HCT116 (cell line): ENCODE measurements at regions not wholly inside any gene's neighbourhood (a gene's known extent, or its start where the extent isn't known, plus 50 kb on each side); places are given as distances from the start of the nearest gene placed in this dataset.

Experiments
- ATAC-seq: fragments of 200-7000 bp; cut with Tn5 transposase; 2 replicates; pipeline ENCODE4 v1.9.1; 2020; ENCODE audit warnings: mild to moderate bottlenecking, moderate library complexity
- BruUV-seq: library from RNA; stranded (reverse); fragments of 400-500 nt; replicated peaks from 2 replicates; lab custom pipeline; 2021; lab: Mats Ljungman, UMichigan
- CTCF ChIA-PET: fragments of 300-600 bp; sonication (Branson Sonifier 250); formaldehyde crosslinking; loops from one replicate; lab custom pipeline; 2021; ENCODE audit warnings: antibody characterized with exemption; lab: Charles Lee
- POLR2A ChIA-PET: fragments of 300-600, 350-600 bp; sonication (Branson Sonifier 250); formaldehyde crosslinking; loops from one replicate; lab custom pipeline; 2021; ENCODE audit warnings: antibody characterized with exemption; lab: Charles Lee
- RAD21 ChIA-PET, 2 experiments: fragments of 300-600 bp; sonication (Branson Sonifier 250); formaldehyde crosslinking; loops; one replicate each; lab custom pipeline; 2023; ENCODE audit warnings: low total read pairs in 2 of 2; ENCODE audit not compliant: uncharacterized antibody in 2 of 2, unreplicated experiment in 2 of 2, low non-redundant PET in 1 of 2; lab: Charles Lee
- DNase-seq: peaks from one replicate; pipeline ENCODE4 v3.0.0-alpha.2; 2010; ENCODE audit warnings: low read depth, low spot score
- H2AFZ ChIP-seq: fragments of 200-600 bp; shearing (Covaris generic), sonication (generic); 2 replicates; pipeline ENCODE4 v1.6.1; 2017; ENCODE audit warnings: low read depth, mixed run types, mixed read lengths, antibody characterized with exemption, low read length; ENCODE audit not compliant: poor library complexity, severe bottlenecking
- H3K27ac ChIP-seq: 2 replicates; pipeline ENCODE4 v1.5.1; 2012; ENCODE audit warnings: low read depth, low read length
- H3K27me3 ChIP-seq: fragments of 200-600 bp; sonication (generic); 2 replicates; pipeline ENCODE4 v1.6.1; 2016; ENCODE audit warnings: mixed run types, low read length, mixed read lengths; ENCODE audit not compliant: insufficient read depth
- H3K36me3 ChIP-seq, 2 experiments: fragments of 200-500 bp in 1 of 2; fragments of 200-600 bp in 1 of 2; sonication (Bioruptor generic) in 1 of 2; sonication (generic) in 1 of 2; 2 replicates each; pipeline versions ENCODE4 v1.5.1 to v1.6.1; 2014 to 2016; ENCODE audit warnings: low read length in 2 of 2, inconsistent platforms in 1 of 2, mixed read lengths in 1 of 2, mixed run types in 1 of 2; ENCODE audit not compliant: insufficient read depth in 2 of 2, control insufficient read depth in 1 of 2
- H3K4me1 ChIP-seq, 2 experiments: fragments of 200-600 bp in 1 of 2; sonication (generic) in 1 of 2; 2 replicates each; pipeline versions ENCODE4 v1.5.1 to v1.6.1; 2012 to 2017; ENCODE audit warnings: low read length in 2 of 2, inconsistent platforms in 1 of 2, mild to moderate bottlenecking in 1 of 2, mixed read lengths in 1 of 2, mixed run types in 1 of 2, moderate library complexity in 1 of 2; ENCODE audit not compliant: insufficient read depth in 2 of 2, control insufficient read depth in 1 of 2
- H3K4me2 ChIP-seq: fragments of 200-600 bp; sonication (generic); 2 replicates; pipeline ENCODE4 v1.6.1; 2017; ENCODE audit warnings: mixed run types, low read length, mixed read lengths
- H3K4me3 ChIP-seq, 2 experiments: fragments of 200-600 bp in 1 of 2; sonication (generic) in 1 of 2; replicated peaks in 1 of 2; 2 replicates each; pipeline ENCODE4 v1.5.1; 2011 to 2016; ENCODE audit warnings: low read length in 2 of 2, control low read depth in 1 of 2, low read depth in 1 of 2, mild to moderate bottlenecking in 1 of 2, mixed read lengths in 1 of 2, mixed run types in 1 of 2
- H3K79me2 ChIP-seq: fragments of 200-600 bp; sonication (generic); 2 replicates; pipeline ENCODE4 v1.6.1; 2017; ENCODE audit warnings: mild to moderate bottlenecking, mixed run types, low read length, moderate library complexity, mixed read lengths; ENCODE audit not compliant: insufficient read depth
- H3K9ac ChIP-seq: fragments of 200-600 bp; sonication (generic); 2 replicates; pipeline ENCODE4 v1.6.1; 2016; ENCODE audit warnings: low read length, mixed read lengths
- H3K9me2 ChIP-seq: fragments of 200-600 bp; sonication (generic), shearing (Covaris generic); 2 replicates; pipeline ENCODE4 v1.6.1; 2017; ENCODE audit warnings: mixed run types, mild to moderate bottlenecking, moderate library complexity; ENCODE audit not compliant: insufficient read depth
- H3K9me3 ChIP-seq, 2 experiments: fragments of 200-500 bp in 1 of 2; fragments of 200-600 bp in 1 of 2; sonication (Bioruptor generic) in 1 of 2; sonication (generic) in 1 of 2; 2 replicates each; pipeline ENCODE4 v1.6.1; 2014 to 2017; ENCODE audit warnings: low read length in 2 of 2, mixed read lengths in 2 of 2, inconsistent platforms in 1 of 2, low read depth in 1 of 2, mild to moderate bottlenecking in 1 of 2, mixed run types in 1 of 2, moderate library complexity in 1 of 2; ENCODE audit not compliant: control insufficient read depth in 1 of 2, insufficient read depth in 1 of 2
- H4K20me1 ChIP-seq: fragments of 200-600 bp; sonication (generic), shearing (Covaris generic); 2 replicates; pipeline ENCODE4 v1.6.1; 2017; ENCODE audit warnings: mixed run types, mild to moderate bottlenecking, moderate library complexity; ENCODE audit not compliant: insufficient read depth
- EGR1 ChIP-seq: IDR thresholded peaks from 2 replicates; pipeline ENCODE4 v1.6.1; 2012; ENCODE audit warnings: low read depth
- MAX ChIP-seq: IDR thresholded peaks from 2 replicates; pipeline ENCODE4 v1.6.1; 2012
- POLR2A ChIP-seq: IDR thresholded peaks from 2 replicates; pipeline ENCODE4 v1.7.0; 2011; ENCODE audit warnings: borderline replicate concordance; ENCODE audit not compliant: insufficient read depth, insufficient read length; ENCODE audit errors: extremely low read depth
- RAD21 ChIP-seq: IDR thresholded peaks from 2 replicates; pipeline ENCODE4 v1.6.1; 2012; ENCODE audit warnings: low read depth, mild to moderate bottlenecking
- SIN3A ChIP-seq: IDR thresholded peaks from 2 replicates; pipeline ENCODE4 v1.6.1; 2012; ENCODE audit warnings: low read depth
- TCF7L2 ChIP-seq: IDR thresholded peaks from 2 replicates; pipeline ENCODE4 v1.7.0; 2011; ENCODE audit warnings: borderline replicate concordance, inconsistent platforms; ENCODE audit not compliant: insufficient read depth, insufficient read length; ENCODE audit errors: extremely low read depth
- intact Hi-C: fragments of 100-400 bp; cut with micrococcal nuclease; formaldehyde crosslinking; loops from 2 replicates; pipeline ENCODE4 v1.10.0; 2022
- TF ChIP-seq, protein P1 (sequence below): IDR thresholded peaks from 2 replicates; pipeline ENCODE4 v1.6.1; 2012

DNA sequence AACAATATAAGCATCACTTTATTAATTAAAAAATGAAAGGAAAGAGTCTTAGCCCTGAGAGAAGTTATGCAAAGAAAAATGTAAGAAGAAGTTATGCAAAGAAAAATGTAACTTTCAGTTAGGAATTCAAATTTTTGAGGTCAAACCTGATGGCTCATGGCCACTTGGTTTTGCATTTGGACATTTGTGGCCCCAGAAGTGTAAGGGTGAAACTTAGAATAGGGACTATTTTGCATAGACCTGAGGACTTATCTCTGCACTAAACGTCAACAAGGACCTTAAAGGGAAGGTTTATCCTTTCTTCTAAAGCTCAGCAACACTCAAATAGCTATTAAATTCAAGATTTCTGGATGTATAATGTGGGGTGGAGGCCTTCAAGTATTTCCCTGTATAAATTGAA is 724.5 kb upstream of the POT1 start:
- Histone ChIP-seq H2AFZ (no peak overlapping the region), H3K9me2 (no peaks in the 10 kb centered on the region), H3K4me3 (no peak overlapping the region), H3K36me3 (no peaks in the 10 kb centered on the region), H4K20me1 (no peaks in the 10 kb centered on the region; the same call in 1 of the 2 replicates), H3K27me3 (no peaks in the 10 kb centered on the region), H3K4me2 (no peak overlapping the region), H3K4me1 (no peaks in the 10 kb centered on the region), H3K9ac (no peak overlapping the region), H3K27ac (no peak overlapping the region), H3K79me2 (no peaks in the 10 kb centered on the region), H3K9me3 (no peaks in the 10 kb centered on the region)
- no TSS peak for BruUV-seq
- ATAC-seq: no peak
- ChIA-PET RAD21 (no interaction called here), CTCF (no interaction called here), POLR2A (no interaction called here)
- no peak for DNase-seq
- intact Hi-C loops: no loop called here
- TF ChIP-seq RAD21 (no peak), POLR2A (no peak), SIN3A (no peak), EGR1 (no peak)
- TF ChIP-seq, protein P1, sequence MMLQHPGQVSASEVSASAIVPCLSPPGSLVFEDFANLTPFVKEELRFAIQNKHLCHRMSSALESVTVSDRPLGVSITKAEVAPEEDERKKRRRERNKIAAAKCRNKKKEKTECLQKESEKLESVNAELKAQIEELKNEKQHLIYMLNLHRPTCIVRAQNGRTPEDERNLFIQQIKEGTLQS: no peak

DNA sequence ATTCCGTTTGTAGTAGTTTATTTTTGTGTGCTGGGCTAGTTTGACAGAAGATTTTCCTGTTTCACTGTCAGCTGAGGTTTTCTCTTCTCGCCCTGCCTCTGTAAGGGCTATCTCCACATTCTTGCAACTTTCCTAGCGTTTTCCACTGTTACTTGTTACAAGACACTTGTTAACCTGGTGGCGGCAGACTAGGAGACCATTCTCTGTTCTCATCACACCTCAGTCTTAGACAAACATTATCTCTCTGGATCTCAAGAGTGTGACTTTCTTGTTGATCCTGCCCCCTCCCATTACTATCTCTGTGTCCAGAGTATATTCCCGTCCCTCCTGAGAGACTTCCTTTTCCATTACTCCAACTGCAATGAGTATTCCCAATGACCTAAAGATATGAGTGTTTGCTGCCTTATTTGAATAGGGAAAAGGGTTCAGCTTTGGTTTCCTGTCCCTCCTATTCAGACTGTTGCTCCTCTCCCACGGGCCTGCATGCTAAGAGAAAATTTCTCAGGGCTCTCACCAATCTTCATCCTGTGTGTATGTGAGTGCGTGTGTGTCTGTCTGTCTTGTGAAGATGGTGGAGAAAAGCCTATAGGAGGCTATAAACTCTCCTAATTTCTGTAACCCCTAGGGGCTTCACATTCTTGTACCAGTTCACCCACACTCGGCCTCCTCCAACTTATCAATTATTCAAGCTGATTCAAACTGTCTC is 722.4 kb upstream of the POT1 start:
- H3K36me3 ChIP-seq: no peaks in the 10 kb centered on the region
- H3K27ac ChIP-seq: no peak overlapping the region
- DNase-seq (no peak), ATAC-seq (no peak)
- H2AFZ ChIP-seq: no peak overlapping the region
- H4K20me1 ChIP-seq: no peaks in the 10 kb centered on the region; the same call in 1 of the 2 replicates
- H3K79me2 ChIP-seq: no peaks in the 10 kb centered on the region
- H3K4me1 ChIP-seq: no peaks in the 10 kb centered on the region
- POLR2A ChIA-PET: no interaction called here
- no peaks in the 10 kb centered on the region for H3K9me3 ChIP-seq
- no TSS peak for BruUV-seq
- intact Hi-C loops: no loop called here
- RAD21 ChIA-PET: no interaction called here
- no peak overlapping the region for H3K4me2 ChIP-seq
- no peaks in the 10 kb centered on the region for H3K27me3 ChIP-seq
- CTCF ChIA-PET: no interaction called here
- H3K9me2 ChIP-seq: no peaks in the 10 kb centered on the region
- no peak overlapping the region for H3K9ac ChIP-seq
- no peak overlapping the region for H3K4me3 ChIP-seq
- TF ChIP-seq MAX (no peak), TCF7L2 (no peak)
